M059J (cell line): ENCODE measurements at regions not wholly inside any gene's neighbourhood (a gene's known extent, or its start where the extent isn't known, plus 50 kb on each side); places are given as distances from the start of the nearest gene placed in this dataset.
A peak's percentile ranks its signal among the peaks of the same experiment; 100 is the strongest.
"Not testable (repeated sequence)": the region's sequence is repeated elsewhere in the genome, so short reads cannot be mapped to it uniquely, and the experiment has no call there.

ENCODE experiments used
- DNase-seq: peaks from one replicate; pipeline ENCODE4 v3.0.0-alpha.2; 2012; ENCODE audit warnings: low read depth

- DNase-seq = peak; percentile 9
Measured at GRCh38 chr1:118828038-118828437, 160.1 kb downstream of the TBX15 start.

GRCh38 chr1:118827636-118828035 lies 160.5 kb downstream of the TBX15 start:
- no peak for DNase-seq

- no peak for DNase-seq
Measured at GRCh38 chr1:118827207-118827606, 160.9 kb downstream of the TBX15 start.

- no peak for DNase-seq
Measured at GRCh38 chr1:118826669-118827068, 161.5 kb downstream of the TBX15 start.

- no peak for DNase-seq
Measured at GRCh38 chr1:118825619-118826018, 162.5 kb downstream of the TBX15 start.

GRCh38 chr1:118821801-118822200 lies 166.3 kb downstream of the TBX15 start:
- peak; percentile 42 for DNase-seq

- no peak for DNase-seq
Measured at GRCh38 chr1:118820864-118821263, 167.3 kb downstream of the TBX15 start.

GRCh38 chr1:118815909-118816308 lies 172.2 kb downstream of the TBX15 start:
- no peak for DNase-seq

GRCh38 chr1:118812555-118812954 lies 175.6 kb downstream of the TBX15 start:
- DNase-seq = no peak

- DNase-seq = no peak
Measured at GRCh38 chr1:118811156-118811555, 177.0 kb downstream of the TBX15 start.

GRCh38 chr1:118809586-118809985 lies 178.6 kb downstream of the TBX15 start:
- no peak for DNase-seq

- not testable (repeated sequence) for DNase-seq
Measured at GRCh38 chr1:118803128-118803527, 185.0 kb downstream of the TBX15 start.

GRCh38 chr1:118791094-118791691 lies 196.9 kb downstream of the TBX15 start:
- no peak for DNase-seq

- peak; percentile 87 for DNase-seq
Measured at GRCh38 chr1:118788463-118788862, 199.7 kb downstream of the TBX15 start.

GRCh38 chr1:118786454-118787155 lies 201.5 kb downstream of the TBX15 start:
- DNase-seq = no peak

- peak; percentile 71 for DNase-seq
Measured at GRCh38 chr1:118785246-118785645, 202.9 kb downstream of the TBX15 start.

- peak; percentile 6 for DNase-seq
Measured at GRCh38 chr1:118783095-118783758, 204.9 kb downstream of the TBX15 start.

GRCh38 chr1:118773656-118774055 lies 214.5 kb downstream of the TBX15 start:
- peak; percentile 46 for DNase-seq

GRCh38 chr1:118767971-118768370 lies 220.2 kb downstream of the TBX15 start:
- peak; percentile 24 for DNase-seq

GRCh38 chr1:118753976-118754375 lies 234.2 kb downstream of the TBX15 start:
- DNase-seq = no peak

- DNase-seq = no peak
Measured at GRCh38 chr1:118751166-118751565, 237.0 kb downstream of the TBX15 start.

GRCh38 chr1:118744420-118744819 lies 243.7 kb downstream of the TBX15 start:
- DNase-seq = no peak

GRCh38 chr1:118739501-118739900 lies 248.6 kb downstream of the TBX15 start:
- DNase-seq = no peak
